Upper lobe of left lung (tissue), 4 donors: ENCODE measurements at regions not wholly inside any gene's neighbourhood (a gene's known extent, or its start where the extent isn't known, plus 50 kb on each side); places are given as distances from the start of the nearest gene placed in this dataset.

Experiments
- EP300 ChIP-seq, 4 donors: sonication (generic); formaldehyde crosslinking; IDR thresholded peaks; one replicate each; pipeline ENCODE4 v1.5.1; 2017; ENCODE audit warnings: antibody characterized with exemption in 4 of 4, control low read depth in 2 of 4
- POLR2AphosphoS5 ChIP-seq, 2 donors: sonication (generic); formaldehyde crosslinking; IDR thresholded peaks; one replicate each; pipeline ENCODE4 v1.5.1; 2017; ENCODE audit warnings: antibody characterized with exemption in 2 of 2
- TF ChIP-seq, protein P1 (sequence below), 6 experiments: fragments of 450-650 bp in 4 of 6; fragments of 200-600 bp in 2 of 6; sonication (generic) in 2 of 6; IDR thresholded peaks; one replicate each; pipeline ENCODE4 v1.5.1; 2016 to 2019; ENCODE audit warnings: antibody characterized with exemption in 6 of 6

DNA sequence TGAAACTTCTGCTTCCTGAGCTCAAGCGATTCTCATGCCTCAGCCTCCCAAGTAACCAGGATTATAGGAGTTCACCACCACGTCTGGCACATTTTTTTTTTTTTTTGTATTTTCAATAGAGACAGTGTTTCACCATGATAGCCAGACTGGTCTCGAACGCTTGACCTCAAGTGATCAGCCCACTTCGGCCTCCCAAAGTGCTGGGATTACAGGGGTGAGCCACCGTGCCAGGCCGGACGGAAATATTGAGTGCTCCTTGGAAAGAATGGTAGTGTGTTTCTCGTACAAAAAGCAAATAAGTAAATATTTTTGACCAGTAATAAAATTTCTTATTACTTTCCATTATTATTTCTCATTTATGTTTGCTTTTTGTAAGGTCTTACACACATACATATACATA lies 1307.9 kb upstream of the CDH6 start:
- TF ChIP-seq, protein P1, sequence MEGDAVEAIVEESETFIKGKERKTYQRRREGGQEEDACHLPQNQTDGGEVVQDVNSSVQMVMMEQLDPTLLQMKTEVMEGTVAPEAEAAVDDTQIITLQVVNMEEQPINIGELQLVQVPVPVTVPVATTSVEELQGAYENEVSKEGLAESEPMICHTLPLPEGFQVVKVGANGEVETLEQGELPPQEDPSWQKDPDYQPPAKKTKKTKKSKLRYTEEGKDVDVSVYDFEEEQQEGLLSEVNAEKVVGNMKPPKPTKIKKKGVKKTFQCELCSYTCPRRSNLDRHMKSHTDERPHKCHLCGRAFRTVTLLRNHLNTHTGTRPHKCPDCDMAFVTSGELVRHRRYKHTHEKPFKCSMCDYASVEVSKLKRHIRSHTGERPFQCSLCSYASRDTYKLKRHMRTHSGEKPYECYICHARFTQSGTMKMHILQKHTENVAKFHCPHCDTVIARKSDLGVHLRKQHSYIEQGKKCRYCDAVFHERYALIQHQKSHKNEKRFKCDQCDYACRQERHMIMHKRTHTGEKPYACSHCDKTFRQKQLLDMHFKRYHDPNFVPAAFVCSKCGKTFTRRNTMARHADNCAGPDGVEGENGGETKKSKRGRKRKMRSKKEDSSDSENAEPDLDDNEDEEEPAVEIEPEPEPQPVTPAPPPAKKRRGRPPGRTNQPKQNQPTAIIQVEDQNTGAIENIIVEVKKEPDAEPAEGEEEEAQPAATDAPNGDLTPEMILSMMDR (IDR thresholded peaks at IDR 0.05), result no peak
- TF ChIP-seq EP300 (IDR thresholded peaks at IDR 0.05), result no peak
- no peak for TF ChIP-seq POLR2AphosphoS5 (IDR thresholded peaks at IDR 0.05)
